Tibial artery (tissue), 4 donors: ENCODE measurements at regions not wholly inside any gene's neighbourhood (a gene's known extent, or its start where the extent isn't known, plus 50 kb on each side); places are given as distances from the start of the nearest gene placed in this dataset.

Experiments used
- DNase-seq, 2 donors: peaks; one replicate each; pipeline ENCODE4 v3.0.0-alpha.2; 2019
- H3K27ac ChIP-seq, 2 donors: fragments of 200-600 bp; sonication (generic) in 1 of 2; 1 replicate in 1 of 2; 2 replicates in 1 of 2; pipeline ENCODE4 v1.5.1; 2018 to 2019; ENCODE audit warnings: mild to moderate bottlenecking in 1 of 2
- H3K27me3 ChIP-seq, 2 donors: fragments of 200-600 bp; sonication (generic) in 1 of 2; one replicate each; pipeline versions ENCODE4 v1.5.1 to v1.6.0; 2016 to 2019
- H3K36me3 ChIP-seq, 3 donors: fragments of 200-600 bp; sonication (generic) in 2 of 3; one replicate each; pipeline ENCODE4 v1.5.1; 2016 to 2019; ENCODE audit warnings: mild to moderate bottlenecking in 2 of 3
- H3K4me1 ChIP-seq, 4 donors: fragments of 200-600 bp; sonication (generic) in 2 of 4; 1 replicate in 3 of 4; 2 replicates in 1 of 4; pipeline ENCODE4 v1.5.1; 2016 to 2019
- H3K4me3 ChIP-seq, 2 donors: fragments of 200-600 bp; sonication (generic) in 1 of 2; 1 replicate in 1 of 2; 2 replicates in 1 of 2; pipeline ENCODE4 v1.5.1; 2018 to 2019; ENCODE audit warnings: mild to moderate bottlenecking in 2 of 2
- H3K9me3 ChIP-seq, 3 donors: fragments of 200-600 bp; sonication (generic) in 1 of 3; one replicate each; pipeline ENCODE4 v1.5.1; 2016 to 2019
- intact Hi-C: fragments of 100-400 bp; cut with DNase I; formaldehyde crosslinking; loops from one replicate; pipeline ENCODE4 v1.15.0; 2023; ENCODE audit warnings: low total_unique reads
- TF ChIP-seq, protein P1 (sequence below), 2 experiments: fragments of 200-600 bp in 1 of 2; fragments of 450-650 bp in 1 of 2; IDR thresholded peaks; one replicate each; pipeline ENCODE4 v1.5.1; 2017 to 2019; ENCODE audit warnings: antibody characterized with exemption in 2 of 2, mild to moderate bottlenecking in 1 of 2, moderate library complexity in 1 of 2

DNA sequence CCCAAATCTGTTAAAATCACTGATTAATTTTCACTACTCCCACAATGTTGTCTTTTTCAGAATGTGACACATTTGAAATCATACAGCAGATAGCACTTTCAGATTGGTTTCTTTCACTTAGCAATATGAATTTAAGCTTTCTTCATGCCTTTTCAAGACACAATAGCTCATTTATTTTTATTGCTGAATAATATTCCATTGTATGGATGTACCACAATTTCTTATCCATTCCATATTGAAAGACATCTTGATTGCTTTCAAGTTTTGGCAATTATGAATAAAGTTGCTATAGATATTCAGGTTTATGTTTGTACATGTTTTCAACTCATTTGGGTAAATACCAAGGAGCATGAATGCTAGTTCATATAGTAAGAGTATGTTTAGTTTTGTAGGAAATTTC, 2635.6 kb upstream of the PCDH20 start:
- TF ChIP-seq, protein P1, sequence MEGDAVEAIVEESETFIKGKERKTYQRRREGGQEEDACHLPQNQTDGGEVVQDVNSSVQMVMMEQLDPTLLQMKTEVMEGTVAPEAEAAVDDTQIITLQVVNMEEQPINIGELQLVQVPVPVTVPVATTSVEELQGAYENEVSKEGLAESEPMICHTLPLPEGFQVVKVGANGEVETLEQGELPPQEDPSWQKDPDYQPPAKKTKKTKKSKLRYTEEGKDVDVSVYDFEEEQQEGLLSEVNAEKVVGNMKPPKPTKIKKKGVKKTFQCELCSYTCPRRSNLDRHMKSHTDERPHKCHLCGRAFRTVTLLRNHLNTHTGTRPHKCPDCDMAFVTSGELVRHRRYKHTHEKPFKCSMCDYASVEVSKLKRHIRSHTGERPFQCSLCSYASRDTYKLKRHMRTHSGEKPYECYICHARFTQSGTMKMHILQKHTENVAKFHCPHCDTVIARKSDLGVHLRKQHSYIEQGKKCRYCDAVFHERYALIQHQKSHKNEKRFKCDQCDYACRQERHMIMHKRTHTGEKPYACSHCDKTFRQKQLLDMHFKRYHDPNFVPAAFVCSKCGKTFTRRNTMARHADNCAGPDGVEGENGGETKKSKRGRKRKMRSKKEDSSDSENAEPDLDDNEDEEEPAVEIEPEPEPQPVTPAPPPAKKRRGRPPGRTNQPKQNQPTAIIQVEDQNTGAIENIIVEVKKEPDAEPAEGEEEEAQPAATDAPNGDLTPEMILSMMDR (IDR thresholded peaks at IDR 0.05) = no peak
- Histone ChIP-seq H3K9me3 (no peaks in the 10 kb centered on the region), H3K36me3 (no peaks in the 10 kb centered on the region), H3K4me3 (no peak overlapping the region), H3K4me1 (no peaks in the 10 kb centered on the region), H3K27me3 (no peaks in the 10 kb centered on the region), H3K27ac (no peak overlapping the region)
- intact Hi-C loops = no loop called here
- no peak for DNase-seq

DNA sequence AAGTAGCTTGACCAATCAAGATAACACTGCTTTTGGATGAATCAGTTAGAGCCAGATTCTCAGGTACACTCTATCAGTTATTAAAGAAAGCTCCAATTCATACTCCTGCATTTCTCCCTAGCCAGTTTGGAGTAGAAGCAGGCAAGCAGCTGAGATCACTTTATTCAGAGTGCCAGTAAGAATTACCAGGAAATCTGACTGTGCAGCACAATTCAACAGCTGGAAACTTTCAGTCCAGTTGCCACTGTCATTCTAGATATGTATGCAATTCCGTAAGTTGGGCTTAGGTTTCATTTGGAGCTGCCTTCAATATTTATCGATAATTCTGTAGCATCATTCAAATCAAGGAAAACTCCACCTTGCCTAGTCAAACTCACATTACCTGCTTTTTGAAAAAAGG, 2625.6 kb upstream of the PCDH20 start:
- no peaks in the 10 kb centered on the region for H3K36me3 ChIP-seq
- no peak for DNase-seq
- TF ChIP-seq, protein P1 (IDR thresholded peaks at IDR 0.05) = no peak
- H3K4me1 ChIP-seq = no peaks in the 10 kb centered on the region
- H3K9me3 ChIP-seq = no peaks in the 10 kb centered on the region
- H3K4me3 ChIP-seq = no peak overlapping the region
- H3K27ac ChIP-seq = no peak overlapping the region
- intact Hi-C loops = no loop called here
- no peaks in the 10 kb centered on the region for H3K27me3 ChIP-seq

DNA sequence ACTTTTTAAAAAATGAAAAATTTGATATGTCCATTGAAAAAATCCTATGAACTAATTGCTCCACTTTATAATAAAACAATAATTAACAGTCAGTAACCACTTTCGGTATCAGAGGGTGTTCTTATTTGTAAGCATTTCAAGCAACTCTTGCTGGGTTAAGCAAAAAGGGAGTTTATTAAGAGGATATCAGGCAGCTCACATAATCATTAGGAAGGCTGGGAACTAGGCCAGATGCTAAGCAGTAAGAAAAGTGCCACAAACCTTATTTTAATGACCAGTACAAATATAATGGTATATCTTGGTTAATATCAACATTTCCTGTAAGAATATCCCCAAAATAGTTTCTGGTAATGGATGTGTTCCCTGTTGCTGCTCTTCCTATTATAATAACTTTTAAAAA, 2618.3 kb upstream of the PCDH20 start:
- no peak for DNase-seq
- Histone ChIP-seq H3K27ac (no peak overlapping the region), H3K36me3 (no peaks in the 10 kb centered on the region), H3K27me3 (no peaks in the 10 kb centered on the region), H3K4me1 (no peaks in the 10 kb centered on the region), H3K9me3 (no peaks in the 10 kb centered on the region), H3K4me3 (no peak overlapping the region)
- TF ChIP-seq, protein P1 (IDR thresholded peaks at IDR 0.05) = no peak
- intact Hi-C loops = no loop called here

DNA sequence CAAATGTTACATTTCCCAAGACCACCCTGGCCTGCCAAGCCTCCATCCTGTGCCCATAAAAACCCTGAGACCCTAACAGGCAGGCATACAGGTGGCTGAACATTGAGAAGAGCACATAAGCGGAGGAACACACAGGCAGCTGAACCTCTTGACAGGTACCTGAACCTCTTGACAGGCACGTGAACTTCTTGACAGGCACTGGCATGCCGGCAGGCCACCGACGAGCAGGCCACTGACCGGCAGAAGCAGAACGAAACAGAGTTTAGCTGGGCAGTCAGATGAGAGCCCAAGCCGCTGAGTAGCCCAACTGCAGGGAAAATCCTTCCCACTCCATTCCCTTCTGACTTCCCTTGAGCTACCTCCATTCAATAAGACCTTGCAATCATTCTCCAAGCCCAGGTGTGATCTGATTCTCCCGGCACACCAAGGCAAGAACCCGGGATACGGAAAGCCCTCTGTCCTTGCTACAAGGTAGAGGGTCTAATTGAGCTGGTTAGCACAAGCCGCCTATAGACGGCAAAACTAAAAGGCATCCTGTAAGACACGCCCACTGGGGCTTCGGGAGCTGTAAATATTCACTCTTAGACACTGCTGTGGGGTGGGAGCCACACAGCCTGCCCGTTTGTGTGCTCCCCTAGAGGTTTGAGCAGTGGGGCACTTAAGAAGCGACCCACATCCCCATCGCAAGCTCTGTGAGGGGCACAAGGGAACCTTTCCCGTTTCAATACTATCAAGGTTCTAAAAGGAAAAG, 2613.9 kb upstream of the PCDH20 start:
- TF ChIP-seq, protein P1 (IDR thresholded peaks at IDR 0.05) = no peak
- intact Hi-C loops = no loop called here

DNA sequence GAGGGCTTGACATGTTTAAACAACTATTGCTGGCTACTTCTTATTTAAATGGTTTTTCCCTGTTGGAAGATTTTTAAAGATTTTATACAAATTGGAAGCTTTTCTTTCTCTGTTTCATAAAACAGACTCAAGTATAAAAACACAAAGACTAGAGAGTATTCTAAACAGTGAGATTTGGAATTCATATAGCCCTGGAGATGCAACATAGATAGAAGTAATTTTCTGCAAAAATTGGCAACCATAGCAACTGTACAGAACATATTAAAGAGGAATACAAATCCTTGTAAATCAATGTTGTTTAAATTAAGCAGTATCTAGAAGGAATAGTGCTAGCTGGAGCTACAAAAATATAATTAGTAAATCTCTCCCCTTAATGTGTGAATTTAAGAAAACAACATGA, 2612.9 kb upstream of the PCDH20 start:
- H3K27ac ChIP-seq = no peak overlapping the region
- intact Hi-C loops = no loop called here
- DNase-seq = no peak
- no peaks in the 10 kb centered on the region for H3K4me1 ChIP-seq
- no peaks in the 10 kb centered on the region for H3K27me3 ChIP-seq
- no peaks in the 10 kb centered on the region for H3K36me3 ChIP-seq
- H3K4me3 ChIP-seq = no peak overlapping the region
- TF ChIP-seq, protein P1 (IDR thresholded peaks at IDR 0.05) = no peak
- no peaks in the 10 kb centered on the region for H3K9me3 ChIP-seq

More for the DNA sequence above, 2613.9 kb upstream of the PCDH20 start:
- no peaks in the 10 kb centered on the region for H3K36me3 ChIP-seq
- no peaks in the 10 kb centered on the region for H3K27me3 ChIP-seq
- no peak overlapping the region for H3K27ac ChIP-seq
- no peak for DNase-seq
- H3K4me1 ChIP-seq = no peaks in the 10 kb centered on the region
- H3K4me3 ChIP-seq = no peak overlapping the region
- no peaks in the 10 kb centered on the region for H3K9me3 ChIP-seq
